Hematopoietic multipotent progenitor cell (in vitro differentiated cells): ENCODE measurements at regions not wholly inside any gene's neighbourhood (a gene's known extent, or its start where the extent isn't known, plus 50 kb on each side); places are given as distances from the start of the nearest gene placed in this dataset. TPM values are rescaled to one million over a fixed set of nuclear protein-coding genes. Genes with fewer than 3 reads are reported as not detected.

ENCODE experiments used
- DNase-seq, 3 donors: peaks; one replicate each; pipeline ENCODE4 v3.0.0-alpha.2; 2011 to 2015; ENCODE audit warnings: low read depth in 2 of 3, low spot score in 2 of 3
- small RNA-seq: library from RNA; depleted of rRNA; stranded (forward); fragments of <200 nt; gene quantifications from one replicate; pipeline ENCODE3, GENCODE V24; 2012

DNA sequence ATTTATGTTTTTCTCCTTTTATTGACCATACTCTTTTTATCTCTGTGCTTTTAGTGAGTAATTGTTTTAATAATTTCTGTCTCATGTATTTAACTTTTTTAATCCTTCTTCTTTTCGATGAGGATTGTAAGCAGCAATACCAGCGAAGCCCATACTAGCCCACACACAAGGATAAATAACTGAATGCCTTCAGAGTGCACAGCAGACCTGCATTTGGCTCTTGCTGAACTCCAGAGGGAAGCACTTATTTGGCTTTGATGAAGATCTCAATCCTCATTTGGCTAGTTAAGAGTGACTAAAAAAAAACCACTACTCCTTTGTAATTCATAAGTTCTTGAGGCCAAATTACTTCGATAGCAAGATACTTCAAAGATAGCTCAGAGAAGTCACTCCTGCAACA is 293.3 kb downstream of the METTL15 start:
- DNase-seq = no peak

GRCh38 chr11:28400331-28401100 is 292.3 kb downstream of the METTL15 start:
- DNase-seq = no peak

DNA sequence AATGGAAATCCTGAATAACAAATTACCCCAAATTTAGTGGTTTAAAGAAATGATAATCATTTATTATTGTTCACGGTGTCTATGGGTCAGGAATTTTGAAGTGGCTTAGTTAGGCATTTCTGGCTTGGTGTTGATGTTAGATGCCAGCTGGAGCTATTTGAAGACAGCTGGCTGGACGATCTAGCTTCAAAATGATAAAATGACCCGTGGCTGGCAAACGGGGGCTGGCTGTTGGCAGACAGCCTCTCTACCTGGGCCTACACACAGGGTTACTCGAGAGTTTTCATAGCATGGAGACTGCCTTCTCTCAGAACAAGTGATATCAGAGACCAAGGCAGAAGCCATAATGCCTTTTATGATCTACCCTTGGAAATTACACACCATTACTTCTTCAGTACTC is 285.2 kb downstream of the METTL15 start:
- no peak for DNase-seq

DNA sequence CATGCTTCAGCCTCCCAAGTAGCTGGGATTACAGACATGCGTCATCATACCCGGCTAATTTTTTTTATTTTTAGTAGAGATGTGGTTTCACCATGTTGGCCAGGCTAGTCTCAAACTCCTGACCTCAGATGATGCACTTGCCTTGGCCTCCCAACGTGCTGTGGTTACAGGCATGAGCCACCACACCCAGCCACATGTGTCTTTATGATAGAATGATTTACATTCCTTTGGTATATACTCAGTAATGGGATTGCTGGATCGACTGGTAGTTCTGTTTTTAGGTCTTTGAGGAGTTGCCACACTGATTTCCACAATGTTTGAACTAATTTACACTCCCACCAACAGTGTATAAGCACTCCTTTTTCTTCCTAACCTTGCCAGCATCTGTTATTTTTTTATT is 276.2 kb downstream of the METTL15 start:
- DNase-seq = no peak

- DNase-seq = no peak
These were observed 275.3 kb downstream of the METTL15 start for GRCh38 chr11:28383456-28383855.

Small RNAs in the stretch of these regions (small RNA-seq; reads per million reads assigned to genes)
- not detected for gene MIR8068
- not detected for gene RN7SL240P
